A549 (cell line): ENCODE measurements at regions not wholly inside any gene's neighbourhood (a gene's known extent, or its start where the extent isn't known, plus 50 kb on each side); places are given as distances from the start of the nearest gene placed in this dataset.

ENCODE experiments used
- ATAC-seq, 2 experiments: fragments of 200-7000 bp in 1 of 2; fragments of >200 bp in 1 of 2; cut with Nextera tagmentation in 1 of 2; cut with Tn5 transposase in 1 of 2; 3 replicates each; pipeline versions ENCODE4 v1.8.0 to v1.9.1; 2018 to 2020; ENCODE audit warnings: mild to moderate bottlenecking in 1 of 2, moderate library complexity in 1 of 2
- CTCF ChIA-PET: fragments of 300-600 bp; sonication (Branson Sonifier 250); formaldehyde crosslinking; extraction: SDS; loops from one replicate; lab custom pipeline; 2021; ENCODE audit warnings: antibody characterized with exemption, inconsistent platforms; lab: Yijun Ruan, JAX
- POLR2A ChIA-PET: fragments of 350-600 bp; formaldehyde crosslinking; extraction: SDS; loops from one replicate; lab custom pipeline; 2021; ENCODE audit warnings: antibody characterized with exemption, inconsistent platforms; lab: Yijun Ruan, JAX
- DNase-seq, 2 experiments: peaks; one replicate each; pipeline versions ENCODE4 v3.0.0 to v3.0.0-alpha.2; 2011 to 2016; ENCODE audit warnings: low read depth in 1 of 2, low spot score in 1 of 2
- FAIRE-seq: peaks from 2 replicates; lab custom pipeline; 2011; peaks lifted over from hg19 to GRCh38; lab: Jason Lieb, UNC
- H3K27ac ChIP-seq, 2 experiments: fragments of >200 bp; sonication (Bioruptor Twin); formaldehyde crosslinking; 3 replicates each; pipeline ENCODE4 v1.5.1; 2016 to 2017
- H3K4me1 ChIP-seq: fragments of >200 bp; sonication (Bioruptor Twin); formaldehyde crosslinking; 3 replicates; pipeline ENCODE4 v1.6.1; 2016
- H3K4me2 ChIP-seq: fragments of >200 bp; sonication (Bioruptor Twin); formaldehyde crosslinking; 3 replicates; pipeline ENCODE4 v1.6.1; 2016
- H3K4me3 ChIP-seq: fragments of >200 bp; sonication (Bioruptor Twin); formaldehyde crosslinking; 3 replicates; pipeline ENCODE4 v1.5.1; 2016
- H3K9me3 ChIP-seq: fragments of >200 bp; sonication (Bioruptor Twin); formaldehyde crosslinking; 3 replicates; pipeline ENCODE4 v1.6.1; 2016
- BCL3 ChIP-seq: fragments of >200 bp; sonication (Bioruptor Twin); formaldehyde crosslinking; IDR thresholded peaks from 3 replicates; pipeline ENCODE4 v1.6.1; 2016
- CEBPB ChIP-seq, 2 experiments: fragments of >200 bp in 1 of 2; sonication (Bioruptor Twin) in 1 of 2; formaldehyde crosslinking in 1 of 2; IDR thresholded peaks; 2 replicates each; pipeline ENCODE4 v1.6.1; 2012 to 2016
- CHD4 ChIP-seq: fragments of 200-600 bp; sonication (generic); IDR thresholded peaks from 2 replicates; pipeline ENCODE4 v1.6.1; 2016; ENCODE audit warnings: antibody characterized with exemption, mild to moderate bottlenecking, borderline replicate concordance
- E2F6 ChIP-seq: IDR thresholded peaks from 2 replicates; pipeline ENCODE4 v1.6.1; 2012; ENCODE audit warnings: low read depth, borderline replicate concordance
- ELK1 ChIP-seq: fragments of 150-350 bp; IDR thresholded peaks from 2 replicates; pipeline ENCODE4 v1.6.1; 2014; ENCODE audit warnings: low read depth, mild to moderate bottlenecking, low read length
- HOXB5 ChIP-seq: fragments of 250-450 bp; sonication (Bioruptor Pico); IDR thresholded peaks from 2 replicates; pipeline ENCODE4 v1.5.0; 2020; ENCODE audit warnings: mild to moderate bottlenecking, moderate library complexity
- KDM5A ChIP-seq: fragments of 200-600 bp; sonication (generic); IDR thresholded peaks from 2 replicates; pipeline ENCODE4 v1.6.1; 2016; ENCODE audit warnings: antibody characterized with exemption, mild to moderate bottlenecking
- MAFK ChIP-seq: fragments of 450-650 bp; IDR thresholded peaks from 2 replicates; pipeline ENCODE4 v1.6.1; 2014; ENCODE audit not compliant: partially characterized antibody
- NR3C1 ChIP-seq: fragments of >200 bp; sonication (Bioruptor Twin); formaldehyde crosslinking; IDR thresholded peaks from 3 replicates; pipeline ENCODE4 v1.6.1; 2017
- PHF8 ChIP-seq: fragments of 200-600 bp; sonication (generic); IDR thresholded peaks from 2 replicates; pipeline ENCODE4 v1.6.1; 2016; ENCODE audit warnings: low read depth, mild to moderate bottlenecking, antibody characterized with exemption, moderate library complexity, borderline replicate concordance
- RAD21 ChIP-seq, 2 experiments: fragments of >200 bp in 1 of 2; sonication (Bioruptor Twin) in 1 of 2; formaldehyde crosslinking in 1 of 2; IDR thresholded peaks in 1 of 2; conservative IDR thresholded peaks in 1 of 2; 2 replicates in 1 of 2; 3 replicates in 1 of 2; pipeline ENCODE4 v1.6.1; 2012 to 2018; ENCODE audit warnings: inconsistent platforms in 1 of 2
- RNF2 ChIP-seq: fragments of 200-600 bp; sonication (generic); IDR thresholded peaks from 2 replicates; pipeline ENCODE4 v1.6.1; 2016; ENCODE audit warnings: low read depth, mild to moderate bottlenecking, antibody characterized with exemption, moderate library complexity, borderline replicate concordance
- SREBF2 ChIP-seq: fragments of 450-650 bp; IDR thresholded peaks from 2 replicates; pipeline ENCODE4 v1.6.1; 2014; ENCODE audit warnings: mild to moderate bottlenecking, moderate library complexity
- ZC3H11A ChIP-seq: fragments of 450-650 bp; IDR thresholded peaks from 2 replicates; pipeline ENCODE4 v1.6.1; 2014; ENCODE audit warnings: antibody characterized with exemption, mild to moderate bottlenecking
- ZSCAN20 ChIP-seq: fragments of 250-450 bp; sonication (Bioruptor Pico); IDR thresholded peaks from 2 replicates; pipeline ENCODE4 v1.8.0; 2022; ENCODE audit warnings: mild to moderate bottlenecking, moderate library complexity
- WGBS: methylation state at CpG from one replicate; pipeline ENCODE4 v1.1.6; 2017; ENCODE audit errors: missing lambda C conversion rate; 5-methylcytosine and 5-hydroxymethylcytosine counted together
- TF ChIP-seq, protein P1 (sequence below): fragments of >200 bp; sonication (Bioruptor Twin); formaldehyde crosslinking; IDR thresholded peaks from 2 replicates; pipeline ENCODE4 v1.6.1; 2016
- TF ChIP-seq, protein P2 (sequence below): fragments of 200-600 bp; sonication (generic); IDR thresholded peaks from 2 replicates; pipeline ENCODE4 v1.6.1; 2016; ENCODE audit warnings: antibody characterized with exemption, mild to moderate bottlenecking, moderate library complexity
- TF ChIP-seq, protein P3 (sequence below): fragments of 250-450 bp; sonication (Bioruptor Pico); IDR thresholded peaks from 2 replicates; pipeline ENCODE4 v1.5.0; 2020; ENCODE audit warnings: low read depth, mild to moderate bottlenecking, moderate library complexity

GRCh38 chr12:45587012-45587411 is 142.5 kb upstream of the ARID2 start:
- POLR2A ChIA-PET: no interaction called here
- no peak for ATAC-seq

More at GRCh38 chr12:45587012-45587411, 142.5 kb upstream of the ARID2 start:
- 19% methylated on average over 2 of the region's 2 CpGs for whole genome bisulfite sequencing
- H3K4me3 ChIP-seq: no peak overlapping the region
- CTCF ChIA-PET: no interaction called here
- no peak for DNase-seq
- H3K9me3 ChIP-seq: no peaks in the 10 kb centered on the region
- TF ChIP-seq HOXB5: no peak
- TF ChIP-seq, protein P1, sequence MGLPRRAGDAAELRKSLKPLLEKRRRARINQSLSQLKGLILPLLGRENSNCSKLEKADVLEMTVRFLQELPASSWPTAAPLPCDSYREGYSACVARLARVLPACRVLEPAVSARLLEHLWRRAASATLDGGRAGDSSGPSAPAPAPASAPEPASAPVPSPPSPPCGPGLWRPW: no peak
- no peak for TF ChIP-seq ELK1
- no peak for TF ChIP-seq RNF2
- no peak for TF ChIP-seq ZC3H11A
- no peak for TF ChIP-seq PHF8
- no peak for TF ChIP-seq SREBF2
- TF ChIP-seq CEBPB (IDR thresholded peaks at IDR 0.05): no peak
- TF ChIP-seq RAD21 (conservative IDR thresholded peaks at IDR 0.05 in 1 of 2, IDR thresholded peaks at IDR 0.05 in 1 of 2): no peak
- TF ChIP-seq MAFK: no peak
- TF ChIP-seq, protein P2, sequence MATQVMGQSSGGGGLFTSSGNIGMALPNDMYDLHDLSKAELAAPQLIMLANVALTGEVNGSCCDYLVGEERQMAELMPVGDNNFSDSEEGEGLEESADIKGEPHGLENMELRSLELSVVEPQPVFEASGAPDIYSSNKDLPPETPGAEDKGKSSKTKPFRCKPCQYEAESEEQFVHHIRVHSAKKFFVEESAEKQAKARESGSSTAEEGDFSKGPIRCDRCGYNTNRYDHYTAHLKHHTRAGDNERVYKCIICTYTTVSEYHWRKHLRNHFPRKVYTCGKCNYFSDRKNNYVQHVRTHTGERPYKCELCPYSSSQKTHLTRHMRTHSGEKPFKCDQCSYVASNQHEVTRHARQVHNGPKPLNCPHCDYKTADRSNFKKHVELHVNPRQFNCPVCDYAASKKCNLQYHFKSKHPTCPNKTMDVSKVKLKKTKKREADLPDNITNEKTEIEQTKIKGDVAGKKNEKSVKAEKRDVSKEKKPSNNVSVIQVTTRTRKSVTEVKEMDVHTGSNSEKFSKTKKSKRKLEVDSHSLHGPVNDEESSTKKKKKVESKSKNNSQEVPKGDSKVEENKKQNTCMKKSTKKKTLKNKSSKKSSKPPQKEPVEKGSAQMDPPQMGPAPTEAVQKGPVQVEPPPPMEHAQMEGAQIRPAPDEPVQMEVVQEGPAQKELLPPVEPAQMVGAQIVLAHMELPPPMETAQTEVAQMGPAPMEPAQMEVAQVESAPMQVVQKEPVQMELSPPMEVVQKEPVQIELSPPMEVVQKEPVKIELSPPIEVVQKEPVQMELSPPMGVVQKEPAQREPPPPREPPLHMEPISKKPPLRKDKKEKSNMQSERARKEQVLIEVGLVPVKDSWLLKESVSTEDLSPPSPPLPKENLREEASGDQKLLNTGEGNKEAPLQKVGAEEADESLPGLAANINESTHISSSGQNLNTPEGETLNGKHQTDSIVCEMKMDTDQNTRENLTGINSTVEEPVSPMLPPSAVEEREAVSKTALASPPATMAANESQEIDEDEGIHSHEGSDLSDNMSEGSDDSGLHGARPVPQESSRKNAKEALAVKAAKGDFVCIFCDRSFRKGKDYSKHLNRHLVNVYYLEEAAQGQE: no peak
- no peak for TF ChIP-seq E2F6
- TF ChIP-seq KDM5A: no peak
- TF ChIP-seq ZSCAN20 (CRISPR knock-in tag): no peak
- TF ChIP-seq CHD4: no peak
- no peak for TF ChIP-seq NR3C1
- TF ChIP-seq, protein P3, sequence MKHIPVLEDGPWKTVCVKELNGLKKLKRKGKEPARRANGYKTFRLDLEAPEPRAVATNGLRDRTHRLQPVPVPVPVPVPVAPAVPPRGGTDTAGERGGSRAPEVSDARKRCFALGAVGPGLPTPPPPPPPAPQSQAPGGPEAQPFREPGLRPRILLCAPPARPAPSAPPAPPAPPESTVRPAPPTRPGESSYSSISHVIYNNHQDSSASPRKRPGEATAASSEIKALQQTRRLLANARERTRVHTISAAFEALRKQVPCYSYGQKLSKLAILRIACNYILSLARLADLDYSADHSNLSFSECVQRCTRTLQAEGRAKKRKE (CRISPR knock-in tag): no peak
- TF ChIP-seq BCL3: no peak
- TF ChIP-seq, all 56 proteins: peak for 0
- H3K27ac ChIP-seq: no peak overlapping the region
- FAIRE-seq: no peak
- no peak overlapping the region for H3K4me2 ChIP-seq
- no peaks in the 10 kb centered on the region for H3K4me1 ChIP-seq
